Activated CD4-positive, alpha-beta T cell treated with anti-CD3 and anti-CD28 coated beads for 48 hours (primary cell): ENCODE measurements at regions not wholly inside any gene's neighbourhood (a gene's known extent, or its start where the extent isn't known, plus 50 kb on each side); places are given as distances from the start of the nearest gene placed in this dataset.

Experiments used
- DNase-seq: peaks from one replicate; pipeline ENCODE4 v3.0.0-alpha.2; 2020

GRCh38 chr14:38839694-38840365, 263.2 kb downstream of the SEC23A start:
- no peak for DNase-seq

GRCh38 chr14:38838979-38839323, 264.1 kb downstream of the SEC23A start:
- DNase-seq, result no peak

GRCh38 chr14:38838049-38838978, 264.7 kb downstream of the SEC23A start:
- no peak for DNase-seq

- DNase-seq, result no peak
Measured at GRCh38 chr14:38837343-38838048, 265.5 kb downstream of the SEC23A start.

GRCh38 chr14:38836539-38836938, 266.5 kb downstream of the SEC23A start:
- DNase-seq, result no peak

GRCh38 chr14:38835874-38836273, 267.2 kb downstream of the SEC23A start:
- no peak for DNase-seq

- DNase-seq, result no peak
Measured at GRCh38 chr14:38828183-38828827, 274.7 kb downstream of the SEC23A start.

- no peak for DNase-seq
Measured at GRCh38 chr14:38824706-38825105, 278.3 kb downstream of the SEC23A start.

GRCh38 chr14:38818555-38818954, 284.5 kb downstream of the SEC23A start:
- no peak for DNase-seq

- DNase-seq, result peak; percentile 19
Measured at GRCh38 chr14:38808734-38809455, 294.1 kb downstream of the SEC23A start.

GRCh38 chr14:38799671-38800070, 303.4 kb downstream of the SEC23A start:
- DNase-seq, result no peak

- DNase-seq, result no peak
Measured at GRCh38 chr14:38794677-38795076, 308.4 kb downstream of the SEC23A start.

GRCh38 chr14:38791862-38792261, 311.2 kb downstream of the SEC23A start:
- DNase-seq, result no peak

- DNase-seq, result no peak
Measured at GRCh38 chr14:38790916-38791315, 312.1 kb downstream of the SEC23A start.

- DNase-seq, result no peak
Measured at GRCh38 chr14:38789805-38790204, 313.2 kb downstream of the SEC23A start.

- DNase-seq, result no peak
Measured at GRCh38 chr14:38788060-38788459, 315.0 kb downstream of the SEC23A start.

- no peak for DNase-seq
Measured at GRCh38 chr14:38786921-38787320, 316.1 kb downstream of the SEC23A start.

- DNase-seq, result no peak
Measured at GRCh38 chr14:38777401-38777800, 325.6 kb downstream of the SEC23A start.

GRCh38 chr14:38775986-38776385, 327.0 kb downstream of the SEC23A start:
- no peak for DNase-seq

GRCh38 chr14:38774162-38774561, 328.9 kb downstream of the SEC23A start:
- DNase-seq, result no peak

GRCh38 chr14:38770251-38770650, 332.8 kb downstream of the SEC23A start:
- DNase-seq, result no peak

- no peak for DNase-seq
Measured at GRCh38 chr14:38762845-38763244, 340.2 kb downstream of the SEC23A start.
